ENCODE measurements at regions not wholly inside any gene's neighbourhood (a gene's known extent, or its start where the extent isn't known, plus 50 kb on each side); places are given as distances from the start of the nearest gene placed in this dataset.
A peak's percentile ranks its signal among the peaks of the same experiment; 100 is the strongest.

DNA sequence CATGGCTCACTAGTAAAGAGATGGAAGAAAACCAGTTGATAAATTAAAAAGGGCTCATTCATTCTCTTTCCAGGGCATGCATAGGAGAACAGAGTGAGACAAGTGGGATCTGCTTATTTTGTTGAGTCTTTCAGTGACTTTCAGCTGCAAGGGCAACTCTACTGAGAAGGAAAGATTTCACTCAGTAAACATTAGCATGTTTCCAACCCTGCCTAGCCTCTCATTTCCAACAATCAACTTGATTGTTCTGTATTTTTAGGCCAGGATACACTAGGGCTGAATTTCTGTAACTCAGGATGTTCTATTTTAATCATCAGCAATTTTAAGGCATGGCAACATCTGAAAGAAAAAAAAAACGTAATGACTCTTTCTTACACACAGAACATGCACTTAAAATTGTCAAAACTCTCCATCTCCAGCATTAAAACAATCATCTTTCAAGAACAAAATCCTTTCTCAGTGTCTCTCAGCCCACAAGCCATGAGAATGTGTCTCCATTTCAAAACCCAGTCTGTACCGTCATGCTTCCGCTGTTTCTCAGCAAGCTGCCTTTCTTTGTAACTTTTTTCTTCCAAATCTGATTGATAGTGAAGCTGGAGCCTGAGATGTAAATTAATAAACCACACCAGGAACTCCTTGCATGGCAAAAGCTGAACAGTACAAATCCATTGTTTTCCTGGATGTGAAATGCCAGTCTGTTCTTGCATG lies 147.2 kb upstream of the KLF14 start:
- no peak for DNase-seq

DNA sequence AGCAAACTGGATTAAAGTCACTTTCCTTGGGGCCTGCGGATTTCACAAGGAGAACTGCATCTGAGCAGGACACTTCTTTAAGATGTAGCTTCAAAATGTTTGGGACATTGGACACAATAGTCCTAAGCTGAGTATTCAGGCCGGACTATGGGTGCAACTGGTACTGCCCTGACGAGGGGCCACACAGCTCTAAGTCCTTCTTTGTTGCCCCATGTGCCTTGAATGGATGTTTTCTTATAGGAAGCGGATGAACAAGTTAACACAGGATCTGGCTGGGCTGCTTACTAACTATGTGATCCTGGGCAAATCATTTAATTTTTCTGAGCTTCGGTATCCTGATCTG lies 147.8 kb upstream of the KLF14 start:
- DNase-seq: no peak

DNA sequence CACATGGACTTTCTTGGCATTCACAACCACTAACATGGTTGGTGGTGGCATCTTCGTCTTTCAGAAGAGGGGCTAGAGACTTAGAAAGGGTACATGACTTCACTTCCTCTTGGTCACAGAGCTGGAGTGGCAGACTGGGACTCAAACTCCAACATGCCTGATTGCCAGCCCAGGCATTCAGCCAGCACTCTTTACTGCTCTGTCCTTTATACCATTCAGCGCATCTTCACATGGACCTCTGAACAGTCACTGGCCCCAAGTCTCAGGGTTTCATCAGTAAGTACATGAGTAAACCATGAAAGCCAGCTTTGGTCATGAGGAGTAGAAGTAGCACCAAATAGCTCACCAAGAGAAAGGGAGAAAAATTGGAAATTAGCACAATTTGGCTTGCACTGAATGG lies 148.4 kb upstream of the KLF14 start:
- no peak for DNase-seq

DNA sequence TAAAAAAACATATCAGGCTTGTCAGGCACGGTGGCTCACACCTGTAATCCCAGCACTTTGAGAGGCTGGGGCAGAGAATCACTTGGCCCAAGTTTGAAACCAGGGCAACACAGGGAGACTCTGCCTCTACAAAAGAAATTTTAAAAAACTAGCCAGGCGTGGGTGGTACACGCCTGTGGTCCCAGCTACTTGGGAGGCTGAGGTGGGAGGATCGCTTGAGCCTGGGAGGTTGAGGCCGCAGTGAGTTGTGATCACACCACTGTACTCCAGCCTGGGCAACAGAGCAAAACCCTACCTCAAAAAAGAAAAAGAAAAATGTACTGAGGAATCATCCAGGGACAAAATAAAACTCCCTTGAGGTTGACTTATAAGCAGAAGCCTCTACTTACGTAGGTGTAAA lies 149.9 kb upstream of the KLF14 start:
- no peak for DNase-seq

DNA sequence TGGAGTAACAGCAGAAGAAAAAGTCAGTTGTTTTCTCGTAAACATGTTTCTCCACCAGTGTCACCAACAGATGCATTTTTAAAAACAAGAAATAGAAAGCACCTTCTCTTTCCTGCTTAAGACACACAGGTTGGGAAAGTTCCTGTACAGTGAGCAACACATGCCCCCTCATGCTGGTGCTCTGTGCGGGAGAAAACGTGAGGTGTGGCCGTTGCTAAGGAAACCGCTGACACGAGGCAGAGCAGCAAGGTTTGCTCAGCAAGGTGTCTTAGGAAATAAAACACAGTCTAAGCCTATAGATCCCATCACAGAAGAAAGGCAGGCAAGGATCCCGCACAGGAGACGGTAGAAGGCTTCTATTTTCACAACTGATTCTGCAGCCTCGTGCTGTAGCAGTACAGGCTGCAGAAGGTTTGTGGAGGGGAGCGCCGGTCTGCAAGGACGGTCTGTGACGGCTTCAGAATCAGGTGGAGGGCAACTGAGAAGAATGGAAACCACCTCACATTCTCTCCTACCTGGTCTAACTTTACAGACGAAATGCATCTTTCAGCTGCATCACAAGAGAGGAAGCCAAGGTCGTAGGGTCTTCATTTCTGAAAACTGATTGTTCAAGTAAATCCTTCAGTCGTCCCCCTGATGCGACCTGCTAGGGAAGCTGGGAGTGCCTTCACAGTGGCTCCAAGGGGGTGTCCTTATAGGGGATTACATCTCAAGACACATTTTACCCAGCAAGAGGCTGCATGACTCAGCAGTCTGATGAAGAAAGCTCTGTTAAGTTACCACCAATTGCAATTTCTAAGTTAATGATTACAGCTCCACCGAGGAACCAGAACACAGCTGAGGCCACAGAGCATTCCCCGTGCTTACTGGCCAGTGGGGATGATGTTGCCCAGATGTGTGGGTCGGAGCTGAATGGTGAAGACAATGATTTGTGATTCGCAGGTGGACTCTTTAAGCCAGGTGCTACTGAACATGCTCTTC lies 150.7 kb upstream of the KLF14 start:
- DNase-seq: no peak

DNA sequence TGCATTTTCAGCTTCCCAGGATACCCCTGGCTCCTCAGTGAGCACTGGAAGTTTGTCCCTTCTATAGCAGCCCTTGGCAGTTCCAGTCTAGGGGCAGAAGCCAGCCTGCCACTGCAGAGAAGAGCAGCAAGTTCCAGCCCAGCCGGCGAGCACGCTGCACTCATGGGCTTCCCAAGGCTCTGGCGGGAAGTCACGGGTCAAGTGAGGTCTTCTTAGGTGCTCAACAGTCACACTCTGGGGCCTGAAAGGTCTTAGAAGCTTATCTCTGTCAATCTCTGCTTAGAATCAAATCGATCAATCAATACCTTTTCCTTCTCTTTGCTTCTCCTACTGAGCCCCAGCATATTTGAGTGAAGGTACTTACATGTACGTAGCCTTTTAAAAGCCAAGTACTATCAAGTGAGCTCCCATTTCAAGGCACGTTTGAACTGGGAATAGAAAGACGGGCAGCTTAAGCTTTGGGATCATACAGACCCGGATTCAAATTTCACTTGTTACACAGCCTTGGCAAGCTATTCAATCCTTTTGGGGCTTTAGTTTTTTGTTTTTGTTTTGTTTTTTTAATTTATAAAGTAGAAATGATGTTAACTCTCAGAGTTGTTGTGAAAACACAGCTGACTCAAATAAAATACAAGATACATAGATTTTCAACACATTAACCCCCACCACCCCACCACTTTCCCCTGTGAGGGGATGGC lies 152.6 kb upstream of the KLF14 start:
- no peak for DNase-seq

DNA sequence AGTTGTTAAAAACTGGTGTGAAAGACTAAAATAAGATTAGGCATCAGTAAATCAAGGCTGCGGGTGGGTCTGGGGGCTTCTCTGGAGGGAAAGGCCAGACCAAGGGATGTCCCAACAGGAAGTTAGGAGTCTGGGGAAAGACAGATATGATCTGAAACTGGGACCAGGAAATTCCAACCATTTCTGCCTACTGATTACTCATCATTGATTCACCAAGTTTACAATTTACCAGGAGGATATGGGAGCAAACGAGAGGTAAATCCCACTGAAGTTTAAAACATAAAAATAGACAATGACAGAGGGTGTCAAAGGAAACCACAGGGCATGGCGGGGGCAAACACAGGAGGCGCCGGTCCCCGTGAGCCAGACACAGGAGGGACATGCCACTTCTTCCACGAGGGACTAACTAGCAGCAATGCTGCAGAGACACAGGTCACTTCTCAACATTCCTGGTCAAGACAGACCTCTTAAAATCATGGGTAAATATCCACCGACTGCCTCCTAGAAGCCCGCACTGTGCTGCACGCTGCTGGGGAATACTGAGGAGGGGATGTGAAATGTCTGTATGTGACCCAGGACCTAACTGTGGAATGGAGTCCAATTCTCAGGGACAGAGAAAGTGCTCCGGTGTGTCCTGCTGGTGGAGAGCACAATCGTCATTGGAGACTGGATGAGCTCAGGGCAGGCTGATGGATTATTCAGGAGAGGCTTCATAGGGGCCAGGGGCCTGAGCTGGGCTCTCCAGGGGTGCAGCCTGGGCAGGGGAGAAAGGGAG lies 153.4 kb upstream of the KLF14 start:
- DNase-seq: no peak

DNA sequence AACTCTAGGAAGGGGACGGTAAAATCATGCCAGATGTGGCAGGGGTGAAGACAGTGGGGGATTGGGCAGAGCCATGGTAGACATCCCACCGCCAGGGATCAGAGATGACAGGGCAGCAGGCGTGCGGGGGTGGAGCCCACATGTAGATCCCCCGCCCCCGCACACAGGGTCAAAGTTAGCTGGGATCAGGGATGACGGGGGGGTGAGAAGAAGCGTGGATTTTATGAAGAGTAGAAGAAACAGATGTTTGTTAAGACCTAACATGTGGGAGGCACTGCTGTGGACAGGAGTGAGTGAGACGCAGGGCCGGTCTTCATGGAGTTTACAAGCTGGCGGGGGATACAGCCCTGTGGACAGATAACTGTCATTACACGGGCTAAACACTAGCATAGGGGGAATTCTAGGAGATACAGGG lies 154.0 kb upstream of the KLF14 start:
- no peak for DNase-seq

DNA sequence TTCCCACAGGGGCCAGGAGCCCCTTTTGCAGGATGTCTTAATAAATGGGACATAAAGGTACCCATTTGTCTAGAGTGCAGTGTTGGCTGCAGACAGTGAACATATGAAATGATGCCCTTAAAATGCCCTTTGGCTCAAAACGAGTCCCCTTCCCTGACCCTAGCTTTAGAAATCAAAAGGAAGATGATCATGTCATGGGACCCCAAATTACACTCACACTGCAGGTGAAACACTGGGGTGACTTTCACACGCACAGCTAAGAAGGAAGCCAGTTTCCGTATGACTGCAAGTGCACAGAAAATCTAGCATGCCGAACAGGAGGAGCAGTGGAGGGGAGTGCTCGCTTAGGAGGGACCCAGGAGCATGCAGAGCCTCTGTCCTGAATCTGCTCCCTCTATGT lies 154.5 kb upstream of the KLF14 start:
- no peak for DNase-seq

DNA sequence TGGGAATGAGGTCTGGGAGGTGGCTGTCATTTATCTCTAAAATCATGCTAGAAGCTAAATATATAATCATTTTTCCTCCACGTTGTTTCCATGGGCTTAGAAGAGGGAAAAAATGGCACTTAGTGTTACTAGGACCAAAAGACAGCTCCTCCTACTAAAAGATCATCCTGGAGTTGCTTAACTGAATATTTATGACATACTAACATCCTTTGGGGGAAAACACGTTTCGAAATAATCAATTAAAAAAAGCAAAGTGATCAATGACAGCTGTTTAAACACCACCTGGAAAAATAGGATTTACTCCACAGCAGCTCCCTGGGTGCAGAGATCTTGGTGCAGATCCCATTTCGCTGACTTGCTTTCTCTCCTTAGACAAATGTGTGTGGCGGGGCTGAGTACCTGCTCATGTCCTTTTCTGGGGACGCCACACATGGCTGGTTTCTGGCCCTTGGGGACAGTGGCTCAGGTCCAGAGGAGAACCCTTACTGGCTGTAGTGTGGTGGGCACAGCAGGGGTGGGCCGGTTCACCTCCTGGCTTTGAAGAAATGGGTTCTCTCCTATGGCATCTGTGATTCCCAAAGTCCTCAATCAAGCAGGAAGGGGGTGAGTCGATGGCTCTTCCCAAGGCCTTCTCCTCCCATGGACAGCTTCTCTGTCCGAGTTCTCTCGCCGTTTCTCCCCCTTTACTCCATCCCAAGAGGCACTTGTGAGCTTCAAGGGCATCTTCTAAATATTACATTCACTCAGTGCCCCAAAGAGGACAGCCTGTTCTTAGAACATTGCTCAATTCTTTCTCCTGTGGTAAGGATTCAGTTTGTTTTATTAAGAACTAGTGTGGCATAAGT lies 156.4 kb upstream of the KLF14 start:
- no peak for DNase-seq

DNA sequence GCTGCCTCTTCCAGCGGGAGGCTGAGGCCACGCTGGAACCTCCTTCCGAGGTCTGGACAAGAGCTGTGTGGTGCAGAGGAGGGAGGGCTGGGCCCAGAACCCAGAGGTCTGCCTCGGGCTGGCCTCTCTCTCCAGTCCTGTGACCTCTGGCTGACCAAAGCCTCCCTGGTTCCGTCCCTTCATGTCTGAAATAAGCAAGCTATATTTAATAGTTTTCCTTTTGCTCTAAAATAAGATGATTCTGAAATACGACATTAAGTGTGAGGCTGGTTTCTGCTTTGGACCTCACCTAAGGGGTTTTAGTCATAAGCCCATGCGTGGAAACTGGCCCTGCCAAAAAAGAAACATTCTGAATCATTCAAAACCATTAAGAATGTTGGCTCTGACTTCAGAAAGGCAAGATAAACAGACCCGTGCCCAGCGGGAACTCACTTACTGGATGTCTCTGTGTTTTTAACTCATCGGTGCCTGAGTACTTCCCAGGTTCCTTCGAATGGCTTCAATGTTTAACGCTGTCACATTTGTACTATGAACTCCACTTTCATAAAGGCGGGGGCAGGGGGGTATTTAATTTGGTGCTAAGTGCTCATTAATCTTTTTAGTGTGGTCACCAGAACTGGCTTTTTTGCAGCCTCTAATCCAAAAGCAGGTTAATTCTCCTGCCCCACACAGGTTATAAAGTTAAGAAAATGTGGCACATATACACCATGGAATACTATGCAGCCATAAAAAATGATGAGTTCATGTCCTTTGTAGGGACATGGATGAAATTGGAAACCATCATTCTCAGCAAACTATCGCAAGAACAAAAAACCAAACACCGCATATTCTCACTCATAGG lies 157.5 kb upstream of the KLF14 start:
- no peak for DNase-seq

DNA sequence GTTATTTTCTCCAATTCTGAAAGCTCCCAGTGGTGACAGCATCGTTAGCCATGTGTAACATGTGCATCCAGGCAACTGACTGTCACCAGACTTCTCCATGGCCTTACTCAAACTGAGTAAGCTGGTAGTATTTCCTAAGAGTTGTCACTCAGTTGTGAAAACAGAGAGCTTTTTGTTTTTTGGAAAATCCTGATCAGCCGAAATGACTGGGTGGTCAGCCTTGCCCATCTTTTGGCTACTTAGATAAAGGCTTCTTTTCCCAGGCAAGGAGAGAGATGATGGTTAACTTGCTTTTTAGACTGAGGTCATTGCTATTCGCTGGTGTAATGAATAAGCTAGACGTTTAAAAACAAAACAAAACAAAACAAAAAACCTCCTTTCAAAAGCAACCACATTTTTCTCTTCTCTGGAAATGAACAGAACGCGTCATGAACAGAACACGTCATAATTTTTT lies 159.5 kb upstream of the KLF14 start:
- no peak for DNase-seq

DNA sequence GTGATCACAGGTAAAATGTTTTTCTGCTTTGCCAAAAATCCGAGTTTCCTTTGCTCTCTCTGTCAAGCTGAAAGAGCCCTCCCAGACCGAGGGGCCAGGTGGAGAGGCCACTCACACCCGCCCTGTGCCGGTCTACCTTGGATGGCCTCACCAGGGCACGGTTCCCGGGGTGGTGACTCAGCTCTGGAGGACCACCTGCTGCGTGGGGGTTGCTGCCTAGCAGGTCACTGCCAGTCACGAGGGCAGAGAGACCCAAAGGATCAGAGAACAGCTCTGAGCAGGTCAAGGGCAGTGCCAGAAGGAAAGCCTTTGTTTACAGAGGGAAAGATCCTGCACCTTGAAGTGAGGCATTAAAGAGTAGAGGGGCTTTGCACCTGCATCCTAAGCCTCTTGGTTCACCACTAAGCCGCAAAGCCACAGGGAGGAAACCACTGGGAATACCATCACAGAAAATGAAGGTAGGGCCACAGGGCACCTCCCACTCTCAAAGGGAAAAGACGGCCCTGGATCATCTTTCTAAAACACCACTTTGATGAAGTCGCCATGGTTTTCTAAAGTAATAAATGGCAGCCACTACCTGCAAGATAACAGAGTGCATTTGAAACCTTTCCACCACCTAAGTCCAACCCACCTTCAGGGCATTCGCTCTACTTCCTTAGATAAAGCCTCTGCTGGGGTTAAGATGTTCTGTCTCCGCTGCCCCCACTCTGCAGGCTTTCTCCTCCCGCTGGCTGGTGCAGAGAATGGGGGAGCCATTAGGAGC lies 160.3 kb upstream of the KLF14 start:
- no peak for DNase-seq

DNA sequence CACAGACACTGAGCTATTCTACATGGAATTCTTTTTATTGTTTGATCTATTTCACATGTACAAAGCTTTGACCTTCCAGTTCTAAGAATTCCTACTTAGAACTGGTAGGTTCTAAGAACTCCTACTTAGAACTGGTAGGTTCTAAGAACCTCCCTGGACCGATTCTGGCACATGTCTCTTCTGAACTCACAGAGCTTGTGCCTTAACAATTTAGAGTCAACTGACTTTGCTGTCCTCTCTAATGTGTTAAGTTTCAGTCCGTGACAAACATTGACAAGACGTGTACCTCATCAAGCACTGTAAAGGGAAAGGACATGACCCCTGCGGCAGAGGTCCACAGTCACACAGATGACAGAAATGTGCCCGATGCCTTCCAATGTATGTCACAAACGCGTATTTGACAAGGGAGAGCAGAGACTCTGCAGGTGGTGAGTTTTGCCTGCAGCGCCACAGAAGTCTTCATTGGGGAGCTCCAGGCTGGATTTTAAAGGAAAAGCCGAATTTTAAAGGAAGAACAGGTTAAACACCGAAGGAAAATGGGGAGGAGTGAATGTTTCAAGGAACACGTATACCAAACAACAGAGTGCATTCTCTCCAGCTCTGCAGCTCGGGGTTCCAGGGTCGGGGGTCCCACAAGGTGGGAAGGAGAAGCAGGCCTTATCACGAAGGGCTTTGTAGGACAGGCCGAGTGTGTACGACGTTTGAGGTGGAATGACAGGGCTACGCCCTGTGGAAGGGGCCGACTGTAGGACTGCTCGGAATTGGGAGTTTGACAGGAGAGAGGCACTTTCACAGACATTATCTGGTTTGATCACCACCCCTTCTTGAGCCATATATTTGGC lies 161.1 kb upstream of the KLF14 start:
- no peak for DNase-seq

DNA sequence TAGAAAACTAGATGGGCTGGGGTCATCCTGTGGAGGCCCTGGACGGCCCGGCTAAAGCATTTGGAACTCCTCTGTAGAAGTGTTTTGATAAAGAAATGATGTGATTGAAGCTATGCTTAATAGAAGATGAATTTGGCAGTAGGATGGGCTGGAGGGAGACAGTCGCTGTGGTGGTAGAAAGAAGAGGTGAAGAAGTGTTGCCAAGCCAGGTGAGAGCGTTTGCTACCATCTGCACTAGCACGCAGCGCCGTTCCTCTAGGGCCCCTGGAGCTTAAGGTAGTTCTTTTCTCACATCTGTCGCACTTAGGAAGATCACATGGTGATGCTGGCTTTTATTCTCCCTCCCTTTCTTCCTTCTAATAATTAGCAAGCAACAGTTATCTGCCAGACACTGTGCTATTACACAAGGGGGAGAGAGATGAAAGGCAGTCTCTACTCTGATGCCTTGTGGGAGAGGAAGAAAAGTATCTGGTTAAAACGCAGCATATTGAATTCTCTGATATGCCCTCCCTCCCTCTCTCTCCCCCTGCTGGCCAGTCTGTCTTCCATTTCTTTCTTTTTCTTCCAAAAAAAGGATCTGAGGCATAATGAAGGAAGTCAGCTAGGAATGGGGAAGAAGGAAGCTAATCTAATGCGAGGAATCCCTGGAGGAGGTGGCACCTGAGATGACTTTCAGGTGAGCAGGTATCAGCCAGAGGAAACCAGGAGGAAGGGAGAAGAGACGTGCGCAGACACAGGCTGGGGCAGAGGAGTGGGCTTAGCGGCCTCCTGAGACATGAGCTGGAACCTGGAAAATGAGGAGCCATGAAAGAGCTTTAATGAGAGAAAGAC lies 162.3 kb upstream of the KLF14 start:
- peak; percentile 72 for DNase-seq

DNA sequence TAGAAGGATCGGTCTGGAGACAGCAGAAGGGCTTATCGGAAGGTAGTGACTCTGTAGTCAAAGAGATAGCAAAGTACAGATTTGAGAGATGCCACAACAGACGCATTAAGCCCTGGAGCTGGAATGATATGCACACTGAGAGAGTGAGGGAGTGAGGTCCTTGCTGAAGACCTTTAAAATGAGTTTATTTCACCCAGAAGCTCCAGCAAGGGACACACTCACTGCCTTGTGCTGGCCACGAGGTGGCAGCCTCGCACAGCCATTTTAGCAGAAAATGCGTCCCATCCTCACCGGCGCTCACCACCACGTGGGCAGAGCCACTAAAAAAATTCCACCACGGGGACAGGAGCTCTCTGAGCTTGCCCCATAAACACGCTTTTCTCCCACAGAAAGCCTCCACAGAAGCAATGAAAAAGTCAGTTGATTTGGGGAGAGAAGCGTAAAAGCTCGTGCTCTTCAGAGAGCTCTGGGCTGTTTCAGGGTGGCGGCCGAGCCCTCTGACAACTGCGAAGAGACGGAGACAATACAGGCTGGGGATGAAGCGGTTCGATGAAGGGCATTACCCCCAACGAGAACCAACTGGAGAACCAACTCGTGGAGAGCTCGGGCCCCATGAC lies 163.0 kb upstream of the KLF14 start:
- peak; percentile 88 for DNase-seq

DNA sequence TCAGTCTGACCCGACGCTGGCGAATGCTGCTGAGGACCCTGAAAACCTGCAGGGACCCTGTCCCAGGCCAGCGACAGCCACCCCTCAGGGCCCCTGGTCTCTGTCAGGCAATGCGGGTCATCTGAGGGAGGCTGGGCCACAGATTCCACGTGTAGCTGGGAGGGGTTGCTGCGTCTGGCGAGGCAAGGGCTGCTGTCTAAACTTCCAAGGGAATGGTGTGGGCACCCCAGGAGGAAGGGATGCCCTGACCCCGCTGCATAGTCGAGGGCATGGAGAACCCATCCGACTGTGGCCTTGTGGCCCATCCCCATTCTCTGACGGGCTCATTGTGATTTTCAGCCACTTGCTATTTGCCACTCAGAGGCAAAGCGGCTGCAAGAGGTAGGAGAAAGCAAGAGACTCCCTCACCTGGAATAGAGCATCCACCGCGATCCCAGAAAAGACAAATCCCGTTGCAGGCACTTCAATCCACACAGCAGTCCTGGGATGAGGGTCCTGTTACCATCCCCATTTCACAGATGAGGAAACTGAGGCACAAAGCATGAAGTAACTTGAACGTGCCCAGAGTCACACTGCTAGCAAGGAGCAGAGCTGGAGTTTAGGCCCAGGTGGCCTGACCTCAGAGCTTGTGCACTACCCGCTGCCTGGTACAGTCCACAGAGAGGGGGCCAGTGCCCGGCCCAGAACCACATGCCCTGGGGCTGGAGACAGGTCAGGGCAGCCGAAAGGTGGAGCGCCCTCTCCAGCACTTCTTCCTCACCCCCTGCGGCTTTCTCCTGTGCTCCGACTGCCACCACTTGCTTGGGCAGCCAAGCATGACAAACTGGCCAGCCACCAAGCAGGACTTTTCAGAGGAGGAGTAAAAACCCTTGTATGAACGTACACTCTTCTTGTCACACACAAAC lies 163.8 kb upstream of the KLF14 start:
- no peak for DNase-seq
